H9 (cell line): ENCODE measurements at regions not wholly inside any gene's neighbourhood (a gene's known extent, or its start where the extent isn't known, plus 50 kb on each side); places are given as distances from the start of the nearest gene placed in this dataset.

ENCODE experiments used
- DNase-seq: peaks from one replicate; pipeline ENCODE4 v3.0.0-alpha.2; 2017
- H2AFZ ChIP-seq: one replicate; pipeline ENCODE4 v1.6.1; 2013; ENCODE audit warnings: mild to moderate bottlenecking, low read length, control low read depth, moderate library complexity
- H2AK5ac ChIP-seq: 2 replicates; pipeline ENCODE4 v1.6.1; 2013; ENCODE audit warnings: low read length, control low read depth, mixed read lengths; ENCODE audit not compliant: insufficient read length
- H2BK120ac ChIP-seq: one replicate; pipeline ENCODE4 v1.6.1; 2013; ENCODE audit warnings: low read depth, mild to moderate bottlenecking, low read length, control low read depth, inconsistent platforms; ENCODE audit not compliant: poor library complexity, severe bottlenecking
- H2BK12ac ChIP-seq: 2 replicates; pipeline ENCODE4 v1.6.1; 2013; ENCODE audit warnings: low read length, control low read depth, mixed read lengths, low read depth; ENCODE audit not compliant: insufficient read length
- H2BK15ac ChIP-seq: 2 replicates; pipeline ENCODE4 v1.6.1; 2013; ENCODE audit warnings: low read depth, low read length, control low read depth
- H2BK20ac ChIP-seq: one replicate; pipeline ENCODE4 v1.6.1; 2013; ENCODE audit warnings: low read depth, mild to moderate bottlenecking, low read length, control low read depth, inconsistent platforms; ENCODE audit not compliant: poor library complexity, severe bottlenecking
- H2BK5ac ChIP-seq: 2 replicates; pipeline ENCODE4 v1.6.1; 2013; ENCODE audit warnings: low read length, control low read depth, mixed read lengths; ENCODE audit not compliant: insufficient read length
- H3K14ac ChIP-seq: 2 replicates; pipeline ENCODE4 v1.6.1; 2013; ENCODE audit warnings: low read length, control low read depth; ENCODE audit not compliant: insufficient read depth
- H3K18ac ChIP-seq: 2 replicates; pipeline ENCODE4 v1.6.1; 2013; ENCODE audit warnings: low read depth, mild to moderate bottlenecking, mixed read lengths, low read length, control low read depth; ENCODE audit not compliant: insufficient read length
- H3K23ac ChIP-seq: 2 replicates; pipeline ENCODE4 v1.6.1; 2013; ENCODE audit warnings: low read length, control low read depth, mixed read lengths, low read depth; ENCODE audit not compliant: insufficient read length
- H3K23me2 ChIP-seq: 2 replicates; pipeline ENCODE4 v1.6.1; 2013; ENCODE audit warnings: low read depth, mild to moderate bottlenecking, mixed read lengths, low read length, control low read depth; ENCODE audit not compliant: insufficient read length, poor library complexity, severe bottlenecking
- H3K27ac ChIP-seq: 2 replicates; pipeline ENCODE4 v1.5.1; 2013; ENCODE audit warnings: low read length, control low read depth, mixed read lengths, low read depth; ENCODE audit not compliant: insufficient read length
- H3K27me3 ChIP-seq: 2 replicates; pipeline ENCODE4 v1.6.1; 2013; ENCODE audit warnings: low read length, control low read depth, inconsistent platforms; ENCODE audit not compliant: insufficient read depth
- H3K4ac ChIP-seq: 2 replicates; pipeline ENCODE4 v1.6.1; 2013; ENCODE audit warnings: low read depth, mild to moderate bottlenecking, control low read depth, inconsistent platforms, low read length, moderate library complexity
- H3K4me1 ChIP-seq: 2 replicates; pipeline ENCODE4 v1.6.1; 2013; ENCODE audit warnings: low read length, control low read depth, inconsistent platforms; ENCODE audit not compliant: insufficient read depth
- H3K4me2 ChIP-seq: 2 replicates; pipeline ENCODE4 v1.6.1; 2013; ENCODE audit warnings: low read length, control low read depth, mixed read lengths; ENCODE audit not compliant: insufficient read length, insufficient read depth
- H3K56ac ChIP-seq: 2 replicates; pipeline ENCODE4 v1.6.1; 2013; ENCODE audit warnings: low read depth, mild to moderate bottlenecking, mixed read lengths, low read length, control low read depth; ENCODE audit not compliant: insufficient read length
- H3K79me1 ChIP-seq: 2 replicates; pipeline ENCODE4 v1.6.1; 2013; ENCODE audit warnings: low read depth, mild to moderate bottlenecking, moderate library complexity, low read length, control low read depth, inconsistent platforms; ENCODE audit not compliant: insufficient read depth, poor library complexity, severe bottlenecking
- H3K79me2 ChIP-seq: 2 replicates; pipeline ENCODE4 v1.6.1; 2013; ENCODE audit warnings: low read length, control low read depth, inconsistent platforms; ENCODE audit not compliant: insufficient read depth
- H3K9ac ChIP-seq: 2 replicates; pipeline ENCODE4 v1.6.1; 2013; ENCODE audit warnings: low read length, control low read depth, mixed read lengths; ENCODE audit not compliant: insufficient read length; ENCODE audit errors: extremely low read depth
- H3K9me3 ChIP-seq: one replicate; pipeline ENCODE4 v1.6.1; 2013; ENCODE audit warnings: low read depth, low read length, inconsistent platforms; ENCODE audit not compliant: control insufficient read depth
- H3T11ph ChIP-seq: one replicate; pipeline ENCODE4 v1.6.1; 2013; ENCODE audit warnings: mild to moderate bottlenecking, low read length, control low read depth, inconsistent platforms
- H4K20me1 ChIP-seq: one replicate; pipeline ENCODE4 v1.6.1; 2013; ENCODE audit not compliant: control insufficient read depth, insufficient read length, insufficient read depth
- H4K5ac ChIP-seq: 2 replicates; pipeline ENCODE4 v1.6.1; 2013; ENCODE audit warnings: low read depth, mild to moderate bottlenecking, mixed read lengths, low read length, control low read depth; ENCODE audit not compliant: insufficient read length
- H4K8ac ChIP-seq: replicated peaks from 2 replicates; pipeline ENCODE4 v1.6.1; 2013; ENCODE audit warnings: low read length, control low read depth, mixed read lengths, low read depth; ENCODE audit not compliant: insufficient read length
- H4K91ac ChIP-seq: 2 replicates; pipeline ENCODE4 v1.6.1; 2013; ENCODE audit warnings: low read depth, mild to moderate bottlenecking, moderate library complexity, mixed read lengths, low read length, control low read depth; ENCODE audit not compliant: insufficient read length
- H3K27ac Mint-ChIP-seq, 3 experiments: 2 replicates in 2 of 3; 3 replicates in 1 of 3; pipeline ENCODE4 v1.8.0; 2020 to 2021; ENCODE audit warnings: mixed read lengths in 3 of 3, mild to moderate bottlenecking in 1 of 3, moderate library complexity in 1 of 3
- H3K27me3 Mint-ChIP-seq: 2 replicates; pipeline ENCODE4 v1.8.0; 2021; ENCODE audit warnings: low read depth, mild to moderate bottlenecking, moderate library complexity, mixed read lengths
- H3K36me3 Mint-ChIP-seq, 3 experiments: 2 replicates in 2 of 3; 3 replicates in 1 of 3; pipeline ENCODE4 v1.8.0; 2020 to 2021; ENCODE audit warnings: low read depth in 3 of 3, mixed read lengths in 3 of 3; ENCODE audit not compliant: insufficient read depth in 1 of 3
- H3K4me1 Mint-ChIP-seq, 2 experiments: 2 replicates each; pipeline ENCODE4 v1.8.0; 2020; ENCODE audit warnings: mixed read lengths in 2 of 2
- H3K4me3 Mint-ChIP-seq, 2 experiments: 2 replicates in 1 of 2; 3 replicates in 1 of 2; pipeline ENCODE4 v1.8.0; 2020 to 2021; ENCODE audit warnings: mild to moderate bottlenecking in 2 of 2, mixed read lengths in 2 of 2, moderate library complexity in 1 of 2
- H3K9me3 Mint-ChIP-seq, 2 experiments: 2 replicates in 1 of 2; 3 replicates in 1 of 2; pipeline ENCODE4 v1.8.0; 2020; ENCODE audit warnings: mild to moderate bottlenecking in 2 of 2, mixed read lengths in 2 of 2, moderate library complexity in 1 of 2
- WGBS: extraction: QIAGEN DNeasy Blood & Tissue Kit; methylation state at CpG from one replicate; pipeline ENCODE4 v1.1.7; 2013; ENCODE audit warnings: missing lambda C conversion rate, low lambda C conversion rate, mixed read lengths; ENCODE audit not compliant: insufficient read length; ENCODE audit errors: extremely low coverage; 5-methylcytosine and 5-hydroxymethylcytosine counted together
- TF ChIP-seq, protein P1 (sequence below): fragments of 200-600 bp; sonication (generic); conservative IDR thresholded peaks from 3 replicates; pipeline ENCODE4 v1.8.0; 2021; ENCODE audit warnings: antibody characterized with exemption, mild to moderate bottlenecking

DNA sequence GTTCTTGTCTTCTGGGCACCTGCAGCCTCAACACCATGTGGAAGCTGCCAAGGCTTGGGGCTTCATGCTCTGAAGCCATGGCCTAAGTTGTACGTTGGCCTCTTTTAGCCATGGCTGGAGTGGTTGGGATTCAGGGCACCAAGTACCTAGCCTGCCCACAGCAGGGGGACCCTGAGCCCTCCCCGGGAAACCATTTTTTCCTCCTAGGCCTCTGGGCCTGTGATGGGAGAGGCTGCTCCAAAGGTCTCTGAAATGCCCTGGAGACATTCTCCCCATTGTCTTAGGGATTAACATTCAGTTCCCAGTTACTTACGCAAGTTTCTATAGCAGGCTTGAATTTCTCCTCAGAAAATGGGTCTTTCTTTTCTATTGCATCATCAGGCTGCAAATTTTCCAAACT is 269.3 kb downstream of the NAP1L3 start:
- no peak overlapping the region for H3K56ac ChIP-seq
- Mint-ChIP-seq H3K9me3 (peaks cover 40 to 47% of the 10 kb centered on the region in 2 experiments), H3K4me1 (no peaks in the 10 kb centered on the region)

More for the DNA sequence above, 269.3 kb downstream of the NAP1L3 start:
- H4K91ac ChIP-seq = no peak overlapping the region
- no peaks in the 10 kb centered on the region for H3K79me2 ChIP-seq
- H3K18ac ChIP-seq = no peak overlapping the region
- no peak overlapping the region for H3K9ac ChIP-seq
- H4K8ac ChIP-seq = no peak overlapping the region
- H2BK5ac ChIP-seq = no peak overlapping the region
- Mint-ChIP-seq H3K27me3 (no peaks in the 10 kb centered on the region; the same call in 1 of the 2 replicates), H3K27ac (no peak overlapping the region), H3K36me3 (peaks cover 28 to 49% (median 39%) of the 10 kb centered on the region in 3 experiments), H3K4me3 (no peak overlapping the region)
- no peak overlapping the region for H2BK12ac ChIP-seq
- H4K5ac ChIP-seq = no peak overlapping the region
- no CpG with 5 or more reads among the region's 3 CpGs for WGBS
- no peaks in the 10 kb centered on the region for H4K20me1 ChIP-seq
- DNase-seq = no peak
- H3T11ph ChIP-seq = no peak overlapping the region
- no peak overlapping the region for H2BK20ac ChIP-seq
- no peak overlapping the region for H2AK5ac ChIP-seq
- H3K23me2 ChIP-seq = no peaks in the 10 kb centered on the region
- H2BK15ac ChIP-seq = no peak overlapping the region
- H3K14ac ChIP-seq = no peak overlapping the region
- H3K79me1 ChIP-seq = no peaks in the 10 kb centered on the region
- no peak overlapping the region for H2AFZ ChIP-seq
- H3K27me3 ChIP-seq = no peaks in the 10 kb centered on the region
- TF ChIP-seq, protein P1, sequence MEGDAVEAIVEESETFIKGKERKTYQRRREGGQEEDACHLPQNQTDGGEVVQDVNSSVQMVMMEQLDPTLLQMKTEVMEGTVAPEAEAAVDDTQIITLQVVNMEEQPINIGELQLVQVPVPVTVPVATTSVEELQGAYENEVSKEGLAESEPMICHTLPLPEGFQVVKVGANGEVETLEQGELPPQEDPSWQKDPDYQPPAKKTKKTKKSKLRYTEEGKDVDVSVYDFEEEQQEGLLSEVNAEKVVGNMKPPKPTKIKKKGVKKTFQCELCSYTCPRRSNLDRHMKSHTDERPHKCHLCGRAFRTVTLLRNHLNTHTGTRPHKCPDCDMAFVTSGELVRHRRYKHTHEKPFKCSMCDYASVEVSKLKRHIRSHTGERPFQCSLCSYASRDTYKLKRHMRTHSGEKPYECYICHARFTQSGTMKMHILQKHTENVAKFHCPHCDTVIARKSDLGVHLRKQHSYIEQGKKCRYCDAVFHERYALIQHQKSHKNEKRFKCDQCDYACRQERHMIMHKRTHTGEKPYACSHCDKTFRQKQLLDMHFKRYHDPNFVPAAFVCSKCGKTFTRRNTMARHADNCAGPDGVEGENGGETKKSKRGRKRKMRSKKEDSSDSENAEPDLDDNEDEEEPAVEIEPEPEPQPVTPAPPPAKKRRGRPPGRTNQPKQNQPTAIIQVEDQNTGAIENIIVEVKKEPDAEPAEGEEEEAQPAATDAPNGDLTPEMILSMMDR = no peak
- H2BK120ac ChIP-seq = no peak overlapping the region
- peaks cover 21% of the 10 kb centered on the region for H3K9me3 ChIP-seq
- no peak overlapping the region for H3K27ac ChIP-seq
- H3K23ac ChIP-seq = no peak overlapping the region
- H3K4me2 ChIP-seq = no peak overlapping the region
- H3K4ac ChIP-seq = no peak overlapping the region
- H3K4me1 ChIP-seq = no peaks in the 10 kb centered on the region
